ENCODE measurements at regions not wholly inside any gene's neighbourhood (a gene's known extent, or its start where the extent isn't known, plus 50 kb on each side); places are given as distances from the start of the nearest gene placed in this dataset.

DNA sequence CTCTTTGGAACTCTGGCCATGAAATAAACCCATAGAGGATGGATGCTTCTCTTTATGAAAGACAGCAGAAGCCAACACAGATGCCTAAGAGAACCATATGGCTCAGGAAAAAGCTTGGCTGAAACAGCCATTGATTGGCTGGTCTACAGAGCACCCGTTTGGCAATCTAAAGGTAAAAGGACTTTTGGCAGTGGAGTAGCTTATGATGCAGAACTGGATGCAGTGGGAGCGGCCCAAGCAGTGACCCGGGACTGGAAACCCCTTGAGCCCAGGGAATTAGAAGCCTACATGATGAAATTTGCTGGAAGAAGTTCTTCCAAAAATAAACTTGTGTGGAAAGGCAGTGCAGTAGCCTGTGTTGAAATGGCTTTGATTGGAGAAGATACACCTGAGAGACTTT lies 360.2 kb downstream of the NR2F2 start (continued):
- TF ChIP-seq ZNF280C (tag by site-specific recombination; IDR thresholded peaks at IDR 0.05), result no peak

DNA sequence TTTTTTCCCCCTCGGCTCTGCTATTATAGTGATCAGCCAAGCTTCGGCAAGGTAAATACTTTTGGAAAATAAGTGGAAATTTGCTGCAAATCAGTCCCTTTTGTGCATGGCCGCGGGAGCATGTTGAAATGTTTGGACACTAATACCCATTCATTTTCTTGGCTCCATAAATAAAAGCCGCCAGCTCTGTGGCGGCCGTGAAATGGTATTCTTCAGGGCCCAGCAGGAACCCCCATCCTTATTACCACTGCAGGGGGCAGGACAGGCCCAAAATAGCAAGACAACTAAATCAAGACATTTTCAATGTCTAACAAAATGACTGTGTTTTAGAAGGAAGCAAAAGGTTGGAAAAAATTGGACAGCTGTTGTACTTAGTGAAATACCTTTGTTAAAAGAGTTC lies 362.3 kb downstream of the NR2F2 start:
- no peak overlapping the region for H3K4me3 ChIP-seq (ENCODE audit: low read depth, low read length)
- H3K4me1 ChIP-seq (ENCODE audit: control insufficient read depth, insufficient read depth, low read length), result peaks cover 36% of the 10 kb centered on the region
- H3K36me3 ChIP-seq (ENCODE audit: control insufficient read depth in 2 of 2, insufficient read depth in 1 of 2, low read length in 2 of 2), result no peaks in the 10 kb centered on the region
- POLR2A ChIA-PET, result no interaction called here
- 0 out of 2 replicates have a peak overlapping the region, but pooled peaks have one; percentile 84 for H3K27ac ChIP-seq (ENCODE audit: extremely low read depth, low read depth, low read length)
- no peaks in the 10 kb centered on the region for H3K9me3 ChIP-seq (ENCODE audit: control insufficient read depth, insufficient read depth, low read depth, low read length)
- CTCF ChIA-PET, result no interaction called here
- TF ChIP-seq ZIC2 (tag by site-specific recombination; IDR thresholded peaks at IDR 0.05), result peak; percentile 70
- TF ChIP-seq ZNF580 (tag by site-specific recombination; IDR thresholded peaks at IDR 0.05), result no peak
- TF ChIP-seq, protein P1, sequence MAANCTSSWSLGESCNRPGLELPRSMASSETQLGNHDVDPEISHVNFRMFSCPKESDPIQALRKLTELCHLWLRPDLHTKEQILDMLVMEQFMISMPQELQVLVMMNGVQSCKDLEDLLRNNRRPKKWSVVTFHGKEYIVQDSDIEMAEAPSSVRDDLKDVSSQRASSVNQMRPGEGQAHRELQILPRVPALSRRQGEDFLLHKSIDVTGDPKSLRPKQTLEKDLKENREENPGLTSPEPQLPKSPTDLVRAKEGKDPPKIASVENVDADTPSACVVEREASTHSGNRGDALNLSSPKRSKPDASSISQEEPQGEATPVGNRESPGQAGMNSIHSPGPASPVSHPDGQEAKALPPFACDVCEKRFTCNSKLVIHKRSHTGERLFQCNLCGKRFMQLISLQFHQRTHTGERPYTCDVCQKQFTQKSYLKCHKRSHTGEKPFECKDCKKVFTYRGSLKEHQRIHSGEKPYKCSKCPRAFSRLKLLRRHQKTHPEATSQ (tag by site-specific recombination; IDR thresholded peaks at IDR 0.05), result no peak
- TF ChIP-seq GLIS1 (tag by site-specific recombination; IDR thresholded peaks at IDR 0.05), result peak; percentile 79
- TF ChIP-seq, protein P2, sequence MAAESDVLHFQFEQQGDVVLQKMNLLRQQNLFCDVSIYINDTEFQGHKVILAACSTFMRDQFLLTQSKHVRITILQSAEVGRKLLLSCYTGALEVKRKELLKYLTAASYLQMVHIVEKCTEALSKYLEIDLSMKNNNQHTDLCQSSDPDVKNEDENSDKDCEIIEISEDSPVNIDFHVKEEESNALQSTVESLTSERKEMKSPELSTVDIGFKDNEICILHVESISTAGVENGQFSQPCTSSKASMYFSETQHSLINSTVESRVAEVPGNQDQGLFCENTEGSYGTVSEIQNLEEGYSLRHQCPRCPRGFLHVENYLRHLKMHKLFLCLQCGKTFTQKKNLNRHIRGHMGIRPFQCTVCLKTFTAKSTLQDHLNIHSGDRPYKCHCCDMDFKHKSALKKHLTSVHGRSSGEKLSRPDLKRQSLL (tag by site-specific recombination; IDR thresholded peaks at IDR 0.05), result no peak
- TF ChIP-seq ZNF266 (tag by site-specific recombination; IDR thresholded peaks at IDR 0.05; ENCODE audit: low read depth), result no peak
- TF ChIP-seq WT1 (tag by site-specific recombination; IDR thresholded peaks at IDR 0.05), result no peak
- peak; percentile 55; the same call in 1 of the 2 replicates for TF ChIP-seq ZSCAN30 (tag by site-specific recombination; IDR thresholded peaks at IDR 0.05)
- no peak for TF ChIP-seq SALL2 (tag by site-specific recombination; IDR thresholded peaks at IDR 0.05; ENCODE audit: borderline replicate concordance)
- TF ChIP-seq ZNF529 (tag by site-specific recombination; IDR thresholded peaks at IDR 0.05; ENCODE audit: insufficient replicate concordance), result no peak
- no peak for TF ChIP-seq ZNF621 (tag by site-specific recombination; IDR thresholded peaks at IDR 0.05)
- TF ChIP-seq GLIS2 (tag by site-specific recombination; IDR thresholded peaks at IDR 0.05), result no peak
- TF ChIP-seq ZNF843 (tag by site-specific recombination; IDR thresholded peaks at IDR 0.05), result no peak
- no peak for TF ChIP-seq ZNF174 (tag by site-specific recombination; IDR thresholded peaks at IDR 0.05)
- no peak for TF ChIP-seq ZFP3 (tag by site-specific recombination; IDR thresholded peaks at IDR 0.05; ENCODE audit: low read depth)
- no peak for TF ChIP-seq ZNF600 (tag by site-specific recombination; IDR thresholded peaks at IDR 0.05)
- TF ChIP-seq, protein P3, sequence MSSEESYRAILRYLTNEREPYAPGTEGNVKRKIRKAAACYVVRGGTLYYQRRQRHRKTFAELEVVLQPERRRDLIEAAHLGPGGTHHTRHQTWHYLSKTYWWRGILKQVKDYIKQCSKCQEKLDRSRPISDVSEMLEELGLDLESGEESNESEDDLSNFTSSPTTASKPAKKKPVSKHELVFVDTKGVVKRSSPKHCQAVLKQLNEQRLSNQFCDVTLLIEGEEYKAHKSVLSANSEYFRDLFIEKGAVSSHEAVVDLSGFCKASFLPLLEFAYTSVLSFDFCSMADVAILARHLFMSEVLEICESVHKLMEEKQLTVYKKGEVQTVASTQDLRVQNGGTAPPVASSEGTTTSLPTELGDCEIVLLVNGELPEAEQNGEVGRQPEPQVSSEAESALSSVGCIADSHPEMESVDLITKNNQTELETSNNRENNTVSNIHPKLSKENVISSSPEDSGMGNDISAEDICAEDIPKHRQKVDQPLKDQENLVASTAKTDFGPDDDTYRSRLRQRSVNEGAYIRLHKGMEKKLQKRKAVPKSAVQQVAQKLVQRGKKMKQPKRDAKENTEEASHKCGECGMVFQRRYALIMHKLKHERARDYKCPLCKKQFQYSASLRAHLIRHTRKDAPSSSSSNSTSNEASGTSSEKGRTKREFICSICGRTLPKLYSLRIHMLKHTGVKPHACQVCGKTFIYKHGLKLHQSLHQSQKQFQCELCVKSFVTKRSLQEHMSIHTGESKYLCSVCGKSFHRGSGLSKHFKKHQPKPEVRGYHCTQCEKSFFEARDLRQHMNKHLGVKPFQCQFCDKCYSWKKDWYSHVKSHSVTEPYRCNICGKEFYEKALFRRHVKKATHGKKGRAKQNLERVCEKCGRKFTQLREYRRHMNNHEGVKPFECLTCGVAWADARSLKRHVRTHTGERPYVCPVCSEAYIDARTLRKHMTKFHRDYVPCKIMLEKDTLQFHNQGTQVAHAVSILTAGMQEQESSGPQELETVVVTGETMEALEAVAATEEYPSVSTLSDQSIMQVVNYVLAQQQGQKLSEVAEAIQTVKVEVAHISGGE (tag by site-specific recombination; conservative IDR thresholded peaks at IDR 0.05; ENCODE audit: low read depth), result no peak
- TF ChIP-seq KLF10 (tag by site-specific recombination; IDR thresholded peaks at IDR 0.05), result no peak
- no peak for TF ChIP-seq ZXDB (tag by site-specific recombination; IDR thresholded peaks at IDR 0.05)
- TF ChIP-seq ZNF146 (tag by site-specific recombination; IDR thresholded peaks at IDR 0.05), result no peak
- TF ChIP-seq ZNF704 (tag by site-specific recombination; IDR thresholded peaks at IDR 0.05), result no peak
- peak; percentile 24; the same call in 1 of the 2 replicates for TF ChIP-seq ZNF561 (tag by site-specific recombination; IDR thresholded peaks at IDR 0.05; ENCODE audit: borderline replicate concordance)
- TF ChIP-seq GLI4 (tag by site-specific recombination; IDR thresholded peaks at IDR 0.05), result no peak

Data from HEK293 (cell line).